HepG2 (cell line): ENCODE measurements at regions not wholly inside any gene's neighbourhood (a gene's known extent, or its start where the extent isn't known, plus 50 kb on each side); places are given as distances from the start of the nearest gene placed in this dataset.

Experiments
- AGO1 ChIP-seq: fragments of 200-400 bp; formaldehyde crosslinking; IDR thresholded peaks from 2 replicates; pipeline ENCODE4 v1.6.1; 2017; ENCODE audit warnings: mild to moderate bottlenecking, low read depth, low read length, moderate library complexity; ENCODE audit not compliant: poor library complexity, severe bottlenecking
- ARNTL ChIP-seq: sonication (generic); formaldehyde crosslinking; IDR thresholded peaks from 2 replicates; pipeline ENCODE4 v1.4.0; 2020; ENCODE audit warnings: mild to moderate bottlenecking, missing genetic modification reagents
- ATF7-NPFF ChIP-seq: sonication (generic); formaldehyde crosslinking; IDR thresholded peaks from 2 replicates; pipeline ENCODE4 v1.8.1; 2023; ENCODE audit warnings: mild to moderate bottlenecking, low read depth, missing genetic modification reagents, moderate library complexity
- CCAR2 ChIP-seq: fragments of 200-400 bp; formaldehyde crosslinking; optimal IDR thresholded peaks from 2 replicates; pipeline ENCODE3; 2018; ENCODE audit warnings: low read depth, mild to moderate bottlenecking, low read length, moderate library complexity
- FLYWCH1 ChIP-seq: sonication (generic); formaldehyde crosslinking; IDR thresholded peaks from 2 replicates; pipeline ENCODE4 v1.8.1; 2023; ENCODE audit warnings: mild to moderate bottlenecking, missing genetic modification reagents
- KMT2B ChIP-seq: IDR thresholded peaks from 2 replicates; pipeline ENCODE4 v1.6.1; 2016; ENCODE audit warnings: missing genetic modification reagents, missing compliant biosample characterization
- MIER3 ChIP-seq: IDR thresholded peaks from 2 replicates; pipeline ENCODE4 v1.6.1; 2016; ENCODE audit warnings: missing compliant biosample characterization, borderline replicate concordance
- NPAS2 ChIP-seq: sonication (generic); formaldehyde crosslinking; IDR thresholded peaks from 2 replicates; pipeline ENCODE4 v1.8.0; 2022; ENCODE audit warnings: mild to moderate bottlenecking, missing genetic modification reagents, borderline replicate concordance
- SKIL ChIP-seq: sonication (generic); formaldehyde crosslinking; IDR thresholded peaks from 2 replicates; pipeline ENCODE4 v1.8.0; 2022; ENCODE audit warnings: missing genetic modification reagents, mild to moderate bottlenecking, moderate library complexity, borderline replicate concordance
- SYNCRIP ChIP-seq: fragments of 200-400 bp; formaldehyde crosslinking; IDR thresholded peaks from 2 replicates; pipeline ENCODE4 v1.6.1; 2018; ENCODE audit warnings: mild to moderate bottlenecking, low read depth, low read length; ENCODE audit not compliant: insufficient read depth
- TOPORS ChIP-seq: sonication (generic); formaldehyde crosslinking; IDR thresholded peaks from 2 replicates; pipeline ENCODE4 v1.8.0; 2023; ENCODE audit warnings: mild to moderate bottlenecking, missing genetic modification reagents
- ZBTB20 ChIP-seq: sonication (generic); formaldehyde crosslinking; IDR thresholded peaks from 2 replicates; pipeline ENCODE4 v1.8.1; 2023; ENCODE audit warnings: missing genetic modification reagents, low read depth, mild to moderate bottlenecking, borderline replicate concordance
- ZBTB42 ChIP-seq: sonication (generic); formaldehyde crosslinking; IDR thresholded peaks from 2 replicates; pipeline ENCODE4 v1.5.0; 2020; ENCODE audit warnings: mild to moderate bottlenecking, missing genetic modification reagents
- ZFP36 ChIP-seq: fragments of 150-350 bp; IDR thresholded peaks from 2 replicates; pipeline ENCODE4 v1.6.1; 2018; ENCODE audit warnings: borderline replicate concordance, low read length, low read depth; ENCODE audit not compliant: partially characterized antibody
- ZNF12 ChIP-seq: sonication (generic); formaldehyde crosslinking; IDR thresholded peaks from 2 replicates; pipeline ENCODE4 v1.5.0; 2020; ENCODE audit warnings: missing genetic modification reagents
- ZNF276 ChIP-seq: sonication (generic); formaldehyde crosslinking; IDR thresholded peaks from 2 replicates; pipeline ENCODE4 v1.4.0; 2020; ENCODE audit warnings: mild to moderate bottlenecking, low read depth, missing genetic modification reagents
- ZNF639 ChIP-seq: conservative IDR thresholded peaks from 2 replicates; pipeline ENCODE4 v1.6.1; 2018; ENCODE audit warnings: missing genetic modification reagents
- TF ChIP-seq, protein P1 (sequence below): sonication (generic); formaldehyde crosslinking; IDR thresholded peaks from 2 replicates; pipeline ENCODE4 v1.4.0; 2020; ENCODE audit warnings: missing genetic modification reagents, borderline replicate concordance

- TF ChIP-seq ATF7-NPFF (CRISPR knock-in tag): no peak; the same call in 1 of the 2 replicates
- TF ChIP-seq ZNF276 (CRISPR knock-in tag): no peak
- 0 out of 2 replicates have a peak, but pooled peaks have one; percentile 25 for TF ChIP-seq ZNF639 (CRISPR knock-in tag)
- TF ChIP-seq TOPORS (CRISPR knock-in tag): no peak
- TF ChIP-seq MIER3 (CRISPR knock-in tag): peak; percentile 73; the same call in 1 of the 2 replicates
- no peak for TF ChIP-seq NPAS2 (CRISPR knock-in tag)
- TF ChIP-seq ARNTL: no peak
- no peak for TF ChIP-seq CCAR2
- no peak for TF ChIP-seq ZBTB20 (CRISPR knock-in tag)
- TF ChIP-seq SKIL (CRISPR knock-in tag): peak; percentile 73; the same call in 1 of the 2 replicates
- TF ChIP-seq, protein P1, sequence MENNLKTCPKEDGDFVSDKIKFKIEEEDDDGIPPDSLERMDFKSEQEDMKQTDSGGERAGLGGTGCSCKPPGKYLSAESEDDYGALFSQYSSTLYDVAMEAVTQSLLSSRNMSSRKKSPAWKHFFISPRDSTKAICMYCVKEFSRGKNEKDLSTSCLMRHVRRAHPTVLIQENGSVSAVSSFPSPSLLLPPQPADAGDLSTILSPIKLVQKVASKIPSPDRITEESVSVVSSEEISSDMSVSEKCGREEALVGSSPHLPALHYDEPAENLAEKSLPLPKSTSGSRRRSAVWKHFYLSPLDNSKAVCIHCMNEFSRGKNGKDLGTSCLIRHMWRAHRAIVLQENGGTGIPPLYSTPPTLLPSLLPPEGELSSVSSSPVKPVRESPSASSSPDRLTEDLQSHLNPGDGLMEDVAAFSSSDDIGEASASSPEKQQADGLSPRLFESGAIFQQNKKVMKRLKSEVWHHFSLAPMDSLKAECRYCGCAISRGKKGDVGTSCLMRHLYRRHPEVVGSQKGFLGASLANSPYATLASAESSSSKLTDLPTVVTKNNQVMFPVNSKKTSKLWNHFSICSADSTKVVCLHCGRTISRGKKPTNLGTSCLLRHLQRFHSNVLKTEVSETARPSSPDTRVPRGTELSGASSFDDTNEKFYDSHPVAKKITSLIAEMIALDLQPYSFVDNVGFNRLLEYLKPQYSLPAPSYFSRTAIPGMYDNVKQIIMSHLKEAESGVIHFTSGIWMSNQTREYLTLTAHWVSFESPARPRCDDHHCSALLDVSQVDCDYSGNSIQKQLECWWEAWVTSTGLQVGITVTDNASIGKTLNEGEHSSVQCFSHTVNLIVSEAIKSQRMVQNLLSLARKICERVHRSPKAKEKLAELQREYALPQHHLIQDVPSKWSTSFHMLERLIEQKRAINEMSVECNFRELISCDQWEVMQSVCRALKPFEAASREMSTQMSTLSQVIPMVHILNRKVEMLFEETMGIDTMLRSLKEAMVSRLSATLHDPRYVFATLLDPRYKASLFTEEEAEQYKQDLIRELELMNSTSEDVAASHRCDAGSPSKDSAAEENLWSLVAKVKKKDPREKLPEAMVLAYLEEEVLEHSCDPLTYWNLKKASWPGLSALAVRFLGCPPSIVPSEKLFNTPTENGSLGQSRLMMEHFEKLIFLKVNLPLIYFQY (CRISPR knock-in tag): peak; percentile 26; the same call in 1 of the 2 replicates
- no peak for TF ChIP-seq AGO1
- 0 out of 2 replicates have a peak, but pooled peaks have one; percentile 33 for TF ChIP-seq ZBTB42 (CRISPR knock-in tag)
- no peak for TF ChIP-seq ZNF12
- no peak for TF ChIP-seq SYNCRIP
- TF ChIP-seq ZFP36: no peak
- peak; percentile 29 for TF ChIP-seq KMT2B (CRISPR knock-in tag)
- TF ChIP-seq FLYWCH1 (CRISPR knock-in tag): no peak
These were observed 75.9 kb upstream of the RNU6-1 start (continued) for GRCh38 chr15:67915461-67916374.
